ENCODE measurements at regions not wholly inside any gene's neighbourhood (a gene's known extent, or its start where the extent isn't known, plus 50 kb on each side); places are given as distances from the start of the nearest gene placed in this dataset.

DNA sequence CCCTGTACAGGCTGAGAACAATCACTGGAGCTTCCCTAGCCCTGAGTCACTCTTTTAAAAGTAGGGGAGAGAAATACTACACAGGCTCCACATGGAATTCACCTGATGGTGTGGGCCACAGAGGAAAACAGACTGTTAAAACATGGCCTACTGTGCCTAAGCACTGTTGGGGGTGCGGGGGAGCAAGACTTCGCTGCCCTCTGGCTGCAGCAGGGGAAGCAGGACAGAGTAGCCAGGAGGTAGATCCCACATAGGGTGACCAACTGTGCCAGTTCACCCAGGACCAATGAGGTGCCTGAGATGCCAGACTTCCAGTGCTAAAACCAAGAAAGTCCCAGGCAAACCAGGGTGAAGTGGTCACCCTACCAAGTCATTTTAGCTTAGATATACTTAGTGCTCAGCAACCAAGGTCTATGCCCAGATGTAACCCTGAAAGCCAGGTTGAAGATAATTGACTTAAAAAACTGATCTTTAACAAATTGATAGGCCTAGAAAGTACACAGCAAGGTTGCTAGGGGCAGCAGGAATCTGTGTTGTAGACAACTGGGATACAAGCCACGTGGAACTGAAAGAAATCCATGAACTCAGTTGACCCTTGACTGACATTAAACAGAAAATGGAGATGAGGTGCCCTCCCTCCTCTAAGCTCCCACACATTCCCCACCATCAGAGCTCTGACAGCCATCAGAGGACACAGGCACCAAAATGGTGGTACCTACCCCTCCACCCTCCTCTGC is 344.2 kb upstream of the PPP2R3A start:
- no peaks in the 10 kb centered on the region for H3K36me3 ChIP-seq
- TF ChIP-seq, protein P1, sequence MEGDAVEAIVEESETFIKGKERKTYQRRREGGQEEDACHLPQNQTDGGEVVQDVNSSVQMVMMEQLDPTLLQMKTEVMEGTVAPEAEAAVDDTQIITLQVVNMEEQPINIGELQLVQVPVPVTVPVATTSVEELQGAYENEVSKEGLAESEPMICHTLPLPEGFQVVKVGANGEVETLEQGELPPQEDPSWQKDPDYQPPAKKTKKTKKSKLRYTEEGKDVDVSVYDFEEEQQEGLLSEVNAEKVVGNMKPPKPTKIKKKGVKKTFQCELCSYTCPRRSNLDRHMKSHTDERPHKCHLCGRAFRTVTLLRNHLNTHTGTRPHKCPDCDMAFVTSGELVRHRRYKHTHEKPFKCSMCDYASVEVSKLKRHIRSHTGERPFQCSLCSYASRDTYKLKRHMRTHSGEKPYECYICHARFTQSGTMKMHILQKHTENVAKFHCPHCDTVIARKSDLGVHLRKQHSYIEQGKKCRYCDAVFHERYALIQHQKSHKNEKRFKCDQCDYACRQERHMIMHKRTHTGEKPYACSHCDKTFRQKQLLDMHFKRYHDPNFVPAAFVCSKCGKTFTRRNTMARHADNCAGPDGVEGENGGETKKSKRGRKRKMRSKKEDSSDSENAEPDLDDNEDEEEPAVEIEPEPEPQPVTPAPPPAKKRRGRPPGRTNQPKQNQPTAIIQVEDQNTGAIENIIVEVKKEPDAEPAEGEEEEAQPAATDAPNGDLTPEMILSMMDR (IDR thresholded peaks at IDR 0.05), result no peak
- no peak for DNase-seq (ENCODE audit: low spot score in 2 of 2)
- no peak overlapping the region for H3K27ac ChIP-seq
- no peaks in the 10 kb centered on the region for H3K4me1 ChIP-seq
- intact Hi-C loops (cut with DNase I), result no loop called here
- H3K4me3 ChIP-seq, result no peak overlapping the region
- H3K9me3 ChIP-seq, result no peaks in the 10 kb centered on the region
- H3K27me3 ChIP-seq, result no peaks in the 10 kb centered on the region

DNA sequence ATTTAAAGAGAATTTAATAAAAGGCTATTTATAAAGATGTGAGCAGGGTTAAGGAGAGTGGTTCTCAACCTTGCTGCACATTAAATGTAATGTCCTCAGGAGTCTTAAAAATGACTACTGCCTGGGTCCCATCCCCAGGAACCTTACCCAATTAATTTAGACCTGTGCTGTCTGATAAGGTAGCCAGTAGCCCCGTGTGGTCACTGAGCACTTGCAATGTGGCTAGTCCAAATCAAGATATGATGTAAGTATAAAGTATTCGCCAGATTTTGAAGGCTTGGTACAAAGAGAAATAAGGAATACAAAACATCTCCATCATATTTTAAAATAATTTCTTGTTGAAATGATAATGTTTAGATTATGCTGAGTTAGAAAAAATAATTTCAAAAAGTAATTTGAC is 343.3 kb upstream of the PPP2R3A start:
- H3K36me3 ChIP-seq, result no peaks in the 10 kb centered on the region
- no peaks in the 10 kb centered on the region for H3K4me1 ChIP-seq
- intact Hi-C loops (cut with DNase I), result no loop called here

DNA sequence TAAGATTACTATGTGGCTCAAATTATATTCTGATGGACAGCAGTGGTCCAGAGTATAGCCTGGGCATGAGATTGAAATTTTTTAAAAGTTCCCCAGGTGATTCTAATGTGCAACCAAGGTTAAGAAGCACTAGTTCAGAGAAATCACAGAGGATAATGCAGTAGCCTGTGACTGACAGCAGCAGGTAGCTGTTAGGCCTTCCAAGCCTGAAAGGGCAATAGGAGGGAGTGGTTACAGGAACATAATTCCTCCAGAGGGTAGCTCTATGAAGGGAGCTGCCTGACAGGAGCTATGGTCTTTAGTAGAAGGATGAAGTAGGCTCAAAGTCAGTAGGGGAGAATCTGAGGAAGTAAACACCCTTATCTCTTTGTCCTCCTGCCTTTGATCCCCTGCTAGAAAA is 342.9 kb upstream of the PPP2R3A start:
- H3K27me3 ChIP-seq, result no peaks in the 10 kb centered on the region
- intact Hi-C loops (cut with DNase I), result no loop called here
- no peak overlapping the region for H3K4me3 ChIP-seq
- TF ChIP-seq, protein P1 (IDR thresholded peaks at IDR 0.05), result no peak
- no peak overlapping the region for H3K27ac ChIP-seq
- no peaks in the 10 kb centered on the region for H3K9me3 ChIP-seq
- no peaks in the 10 kb centered on the region for H3K4me1 ChIP-seq
- H3K36me3 ChIP-seq, result no peaks in the 10 kb centered on the region
- no peak for DNase-seq (ENCODE audit: low spot score in 2 of 2)

More for the DNA sequence above, 343.3 kb upstream of the PPP2R3A start:
- Histone ChIP-seq H3K27ac (no peak overlapping the region), H3K9me3 (no peaks in the 10 kb centered on the region), H3K4me3 (no peak overlapping the region), H3K27me3 (no peaks in the 10 kb centered on the region)
- no peak for DNase-seq (ENCODE audit: low spot score in 2 of 2)
- TF ChIP-seq, protein P1 (IDR thresholded peaks at IDR 0.05), result no peak

DNA sequence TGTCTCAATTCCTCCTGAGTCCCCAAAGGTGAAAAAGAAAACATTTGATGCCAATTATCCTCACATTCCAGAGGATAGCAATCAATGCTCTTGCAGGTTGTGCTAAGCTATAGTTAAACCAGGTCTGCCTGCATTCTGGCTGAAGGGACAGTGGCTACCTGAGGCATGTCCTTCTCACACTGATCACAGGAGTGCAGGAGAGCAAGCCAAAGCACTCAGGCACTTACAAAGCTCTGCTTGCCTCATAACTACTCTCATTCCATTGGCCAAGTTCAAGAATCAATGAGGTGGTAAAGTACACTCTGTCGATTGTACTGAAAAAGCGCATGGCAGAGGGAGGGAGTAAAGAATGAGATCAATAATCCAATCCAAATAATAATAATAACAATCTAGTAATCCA is 342.0 kb upstream of the PPP2R3A start:
- no peak overlapping the region for H3K27ac ChIP-seq
- no peaks in the 10 kb centered on the region for H3K27me3 ChIP-seq
- H3K36me3 ChIP-seq, result no peaks in the 10 kb centered on the region
- DNase-seq (ENCODE audit: low spot score in 2 of 2), result no peak
- no peaks in the 10 kb centered on the region for H3K4me1 ChIP-seq
- TF ChIP-seq, protein P1 (IDR thresholded peaks at IDR 0.05), result no peak
- intact Hi-C loops (cut with DNase I), result no loop called here
- H3K4me3 ChIP-seq, result no peak overlapping the region
- no peaks in the 10 kb centered on the region for H3K9me3 ChIP-seq

DNA sequence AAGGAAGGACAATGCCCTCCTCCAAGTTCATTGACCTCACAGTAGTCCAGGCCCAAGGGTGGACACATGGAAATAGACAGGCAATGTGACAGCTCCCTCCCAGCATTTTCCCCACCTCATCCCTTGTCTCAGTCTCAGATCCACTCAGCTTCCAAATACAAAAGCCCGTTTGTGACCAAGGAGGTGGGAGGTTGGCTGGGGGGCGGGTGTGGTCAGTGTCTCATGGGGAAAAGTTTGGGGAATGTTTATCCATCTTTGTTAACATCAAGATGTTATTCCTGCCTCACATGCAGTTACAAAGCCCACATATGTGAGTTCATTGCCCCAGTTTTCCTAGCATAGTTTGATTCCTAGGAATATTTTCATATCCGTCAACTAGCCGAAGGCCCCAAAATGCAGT is 338.5 kb upstream of the PPP2R3A start:
- Histone ChIP-seq H3K27ac (no peak overlapping the region), H3K4me3 (no peak overlapping the region), H3K27me3 (no peaks in the 10 kb centered on the region), H3K36me3 (no peaks in the 10 kb centered on the region), H3K4me1 (no peaks in the 10 kb centered on the region), H3K9me3 (no peaks in the 10 kb centered on the region)
- TF ChIP-seq, protein P1 (IDR thresholded peaks at IDR 0.05), result no peak
- DNase-seq (ENCODE audit: low spot score in 2 of 2), result no peak
- intact Hi-C loops (cut with DNase I), result no loop called here

Measured in ascending aorta (tissue), 2 donors.